Stimulated activated CD4-positive, alpha-beta T cell treated with anti-CD3 and anti-CD28 coated beads, Interleukin-4, amount 100 ng/mL, for 48 hours (primary cell): ENCODE measurements at regions not wholly inside any gene's neighbourhood (a gene's known extent, or its start where the extent isn't known, plus 50 kb on each side); places are given as distances from the start of the nearest gene placed in this dataset.
A peak's percentile ranks its signal among the peaks of the same experiment; 100 is the strongest.

Source experiments
- DNase-seq, 2 donors: peaks; one replicate each; pipeline ENCODE4 v3.0.0-alpha.2; 2020; ENCODE audit warnings: low read depth in 2 of 2

- no peak for DNase-seq
Measured at GRCh38 chr10:62873866-62874265, 57.7 kb upstream of the EGR2 start.

- DNase-seq = peak in 1 of 2 donors; percentile 40
Measured at GRCh38 chr10:62870866-62871265, 54.7 kb upstream of the EGR2 start.

- no peak for DNase-seq
Measured at GRCh38 chr10:62869958-62870357, 53.8 kb upstream of the EGR2 start.

- no peak for DNase-seq
Measured at GRCh38 chr10:62866941-62867340, 50.8 kb upstream of the EGR2 start.

GRCh38 chr10:62866451-62866850 lies 50.3 kb upstream of the EGR2 start:
- DNase-seq = no peak
